Activated CD4-positive, alpha-beta T cell treated with anti-CD3 and anti-CD28 coated beads, Interleukin-2, Interleukin-6, amounts not matched to agents 100 ng/mL and 50 ng/mL, durations not matched to agents 16 hours and 8 hours (primary cell): ENCODE measurements at regions not wholly inside any gene's neighbourhood (a gene's known extent, or its start where the extent isn't known, plus 50 kb on each side); places are given as distances from the start of the nearest gene placed in this dataset.
"Not testable (repeated sequence)": the region's sequence is repeated elsewhere in the genome, so short reads cannot be mapped to it uniquely, and the experiment has no call there.

ENCODE experiments used
- DNase-seq: peaks from one replicate; pipeline ENCODE4 v3.0.0-alpha.2; 2020

DNA sequence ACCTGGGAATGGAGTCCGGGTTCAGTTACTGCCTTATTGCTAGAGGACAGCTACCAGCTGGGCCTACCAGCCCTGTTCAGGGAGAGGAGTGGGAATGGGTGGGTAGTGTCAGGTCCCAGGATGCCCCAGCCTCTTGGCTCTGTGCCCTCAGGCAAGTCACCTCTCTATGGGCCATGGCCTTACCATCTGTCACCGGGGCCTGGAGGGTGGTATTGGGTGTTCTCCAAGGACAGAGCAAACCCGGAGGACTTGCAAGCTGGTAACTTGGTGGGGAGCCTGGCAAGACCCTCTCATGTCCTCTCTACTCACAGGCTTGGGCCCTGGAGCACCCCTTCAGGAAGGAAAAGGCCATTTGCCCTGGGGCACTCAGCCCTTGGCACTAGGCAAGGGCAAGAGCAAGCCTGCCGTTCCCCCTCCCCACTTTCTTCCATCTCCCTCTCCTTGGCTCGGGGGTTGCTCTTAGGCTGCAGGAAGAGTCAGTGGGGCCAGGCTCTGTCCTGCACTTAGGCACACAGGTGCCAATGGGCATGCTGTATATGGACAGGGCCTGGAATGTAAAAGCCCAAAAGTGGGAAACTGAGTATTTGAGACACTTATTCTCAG lies 170.0 kb upstream of the ZNF267 start:
- DNase-seq, result no peak

DNA sequence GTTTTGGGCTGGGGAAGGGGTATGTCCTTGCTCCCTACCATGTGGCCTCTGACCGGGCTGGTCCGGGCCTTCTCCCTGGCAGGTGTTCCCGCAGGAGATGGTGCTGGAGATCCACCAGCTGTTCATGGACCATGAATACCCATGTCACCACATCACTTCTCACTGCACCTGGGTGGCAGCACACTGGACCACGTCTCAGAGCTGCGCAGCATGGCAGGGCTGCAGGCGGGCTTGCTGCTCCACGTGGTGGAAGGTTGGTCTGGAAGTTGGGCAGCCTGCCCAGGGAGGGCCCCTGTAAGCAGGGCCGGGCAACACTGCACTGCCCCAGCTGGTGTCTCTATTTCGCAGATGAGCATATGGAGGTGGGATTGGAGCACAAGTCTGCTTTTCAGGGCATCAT lies 169.5 kb upstream of the ZNF267 start:
- DNase-seq, result no peak

DNA sequence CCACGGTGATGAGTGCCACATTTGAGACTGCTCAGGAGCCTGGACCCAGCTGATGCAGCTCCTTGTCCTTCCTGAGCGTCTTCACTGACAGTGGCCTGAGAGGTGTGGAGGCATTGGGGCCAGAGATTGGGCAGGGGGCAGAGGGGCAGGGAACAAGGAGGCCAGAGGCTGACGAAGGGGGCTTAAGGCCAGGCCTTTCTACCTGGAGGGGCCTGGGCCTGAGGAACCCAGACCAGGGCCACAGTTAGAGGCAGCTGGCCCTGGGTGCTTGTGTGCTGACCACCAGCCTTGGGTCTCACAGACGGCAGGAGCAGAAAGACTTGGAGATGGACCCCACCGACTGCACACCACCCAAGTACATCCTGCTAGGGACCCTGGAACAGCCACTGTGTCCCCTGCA lies 168.2 kb upstream of the ZNF267 start:
- no peak for DNase-seq

DNA sequence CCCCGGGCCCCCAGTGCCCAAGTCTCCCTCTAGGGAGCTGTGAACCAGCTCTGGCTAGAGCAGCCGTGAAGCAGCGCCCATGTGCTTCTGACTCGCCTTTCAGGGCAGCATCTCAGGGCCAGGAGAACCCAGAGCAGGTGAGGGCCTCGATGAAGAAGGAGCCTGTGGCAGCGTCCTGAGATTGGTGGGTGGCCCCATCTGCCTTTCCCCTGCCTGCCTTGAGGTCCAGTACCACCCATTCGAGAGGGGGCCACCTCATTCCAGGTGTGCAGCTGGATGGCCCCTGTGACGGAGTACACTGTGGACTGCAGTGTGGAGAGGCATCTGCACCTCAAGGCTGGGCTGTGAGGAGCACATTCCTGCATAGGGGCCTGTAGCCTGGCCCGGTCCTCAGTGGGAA lies 167.3 kb upstream of the ZNF267 start:
- no peak for DNase-seq

DNA sequence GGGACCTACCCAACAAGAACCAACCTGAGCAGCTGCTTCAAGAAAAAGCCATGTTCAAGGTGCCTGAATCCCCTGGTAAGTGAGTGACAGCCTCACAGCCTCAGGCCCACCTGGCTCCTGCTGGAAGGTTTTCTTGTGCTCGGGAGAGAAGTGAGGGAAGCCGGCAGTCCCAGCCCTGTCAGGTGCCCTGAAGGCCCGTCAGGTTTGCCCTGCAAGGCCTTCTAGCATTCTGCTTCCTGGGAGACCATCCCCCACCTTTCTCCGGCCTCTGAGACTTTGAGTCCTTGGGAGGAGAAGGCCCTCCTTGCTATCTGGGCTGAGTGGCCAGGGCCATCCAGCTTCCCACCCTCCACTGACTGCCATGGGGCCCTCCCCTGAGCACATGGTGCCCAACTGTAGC lies 166.7 kb upstream of the ZNF267 start:
- no peak for DNase-seq

DNA sequence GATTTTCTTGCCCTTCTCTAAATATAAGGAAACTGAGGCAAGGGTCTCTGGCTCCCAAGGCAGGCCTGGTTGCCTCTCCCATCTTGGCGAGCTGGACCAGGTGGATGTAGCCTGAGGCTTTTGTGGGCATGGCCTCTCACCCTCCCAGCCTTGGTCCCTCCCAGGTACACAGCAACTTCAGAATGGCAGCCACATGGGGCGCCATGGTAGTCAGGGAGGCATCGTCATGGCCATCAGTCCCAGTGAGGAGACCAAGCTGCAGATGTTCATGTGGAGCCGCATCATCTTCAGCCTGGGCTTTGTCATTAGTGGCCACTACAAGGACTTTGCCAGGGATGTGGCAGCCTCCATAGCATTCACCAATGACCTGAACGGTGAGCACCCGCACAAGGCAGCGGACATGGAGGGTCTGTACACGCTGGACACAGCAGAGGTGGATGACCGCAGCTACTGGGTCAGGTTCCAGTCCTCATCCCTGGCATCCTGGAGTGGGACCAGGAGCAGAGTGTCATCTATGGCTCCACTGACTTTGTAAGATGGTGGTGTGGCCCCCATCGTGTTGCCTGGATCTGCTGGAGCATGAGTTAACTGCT lies 165.8 kb upstream of the ZNF267 start:
- DNase-seq, result no peak

DNA sequence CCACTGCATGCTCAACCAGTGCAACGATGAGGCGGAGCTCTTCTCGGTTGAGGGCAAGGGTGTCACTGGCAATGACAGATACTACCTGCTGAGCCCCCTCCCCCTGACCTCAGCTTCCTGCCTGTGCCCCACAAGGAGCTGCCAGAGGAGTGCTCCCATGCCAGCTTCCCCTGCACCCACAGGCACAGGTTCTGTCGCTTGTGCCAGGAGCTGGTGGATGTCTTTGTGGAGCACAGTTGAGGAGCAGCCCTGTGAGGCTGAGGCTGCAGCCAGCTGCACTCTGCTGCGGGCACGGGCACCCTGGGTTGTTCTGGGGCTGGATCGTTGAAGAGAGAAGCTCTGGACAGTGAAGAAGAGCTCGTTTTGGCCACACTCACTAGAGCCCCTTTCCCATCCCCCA lies 165.3 kb upstream of the ZNF267 start:
- no peak for DNase-seq

DNA sequence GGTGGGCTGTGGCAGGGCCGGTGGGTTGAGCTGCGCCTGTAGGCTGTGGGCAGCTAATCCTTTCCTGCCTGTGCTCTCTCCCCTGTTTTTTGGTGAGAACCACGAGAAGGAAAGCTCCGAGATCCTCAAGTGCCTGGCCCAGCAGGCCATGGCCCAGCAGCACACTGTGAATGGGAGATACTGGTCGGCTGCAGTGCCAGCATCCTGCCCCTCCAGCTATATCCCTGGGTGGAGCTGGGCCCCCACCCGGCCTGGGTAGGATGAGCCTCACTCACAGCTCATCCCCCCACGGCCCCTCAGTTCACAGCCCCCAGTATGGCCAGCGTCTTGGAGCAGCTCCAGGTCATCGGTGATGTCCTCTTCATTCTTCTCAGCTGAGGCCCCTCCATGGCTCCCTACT lies 164.4 kb upstream of the ZNF267 start:
- no peak for DNase-seq

DNA sequence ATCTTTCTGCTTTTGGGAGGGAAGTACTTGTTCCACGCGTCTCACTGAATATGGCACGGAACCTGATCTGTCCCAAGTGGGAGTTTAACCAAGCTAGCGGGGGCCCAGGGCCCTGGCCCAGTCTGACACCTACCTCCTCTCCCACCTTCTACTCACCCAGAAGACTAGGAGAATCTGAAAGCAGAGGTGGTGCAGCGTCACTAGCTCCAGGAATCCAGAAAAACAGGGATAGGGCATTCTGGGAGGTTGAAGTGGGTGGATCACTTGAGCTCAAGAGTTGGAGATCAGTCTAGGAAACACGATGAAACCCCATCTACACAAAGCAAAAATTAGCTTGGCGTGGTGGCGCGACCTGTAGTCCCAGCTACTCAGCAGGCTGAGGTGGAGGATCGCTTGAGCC lies 163.5 kb upstream of the ZNF267 start:
- DNase-seq, result no peak

DNA sequence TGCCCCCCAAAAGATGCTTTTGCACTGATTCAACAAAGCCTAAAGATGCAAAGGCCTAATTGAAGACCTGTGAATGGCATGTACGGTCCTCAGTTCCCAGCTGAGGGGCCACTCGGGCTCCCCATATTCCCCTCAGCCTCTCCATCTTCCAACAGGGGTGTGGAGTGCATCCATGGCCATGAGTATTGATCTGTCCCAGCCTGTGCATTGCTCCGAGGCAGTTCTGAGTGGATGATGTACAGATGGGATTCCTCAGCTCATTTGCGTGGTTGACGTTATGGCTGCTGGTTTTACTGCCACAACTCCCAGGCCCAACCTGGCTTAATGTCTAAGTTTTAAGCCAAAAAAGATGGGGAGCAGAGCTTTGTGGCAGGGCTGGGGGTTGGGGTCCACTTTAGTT lies 162.7 kb upstream of the ZNF267 start:
- no peak for DNase-seq

DNA sequence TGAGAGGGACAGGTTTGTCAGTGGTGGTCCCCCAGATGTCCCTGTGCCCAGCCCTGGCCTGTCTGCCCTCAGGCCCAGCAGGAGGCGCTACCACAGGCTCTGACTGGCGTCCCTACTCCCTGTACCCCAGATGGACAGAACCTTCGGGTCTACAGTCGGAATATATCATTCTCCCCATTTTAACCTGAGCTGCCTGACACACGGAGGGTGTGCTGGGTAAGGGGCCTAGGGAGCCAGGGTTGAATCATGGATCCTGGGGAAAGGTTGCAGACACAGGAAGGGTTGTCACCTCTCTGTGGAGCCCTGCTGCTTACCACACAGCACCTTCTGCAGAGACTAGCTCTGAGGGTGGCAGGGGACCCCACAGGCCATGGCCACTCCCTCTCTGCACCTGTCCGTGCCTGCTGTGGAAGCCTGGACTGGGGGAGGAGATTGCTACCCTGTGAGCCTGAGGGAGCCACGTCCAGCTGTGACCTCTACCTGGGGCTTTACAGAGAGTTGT lies 162.2 kb upstream of the ZNF267 start:
- no peak for DNase-seq

DNA sequence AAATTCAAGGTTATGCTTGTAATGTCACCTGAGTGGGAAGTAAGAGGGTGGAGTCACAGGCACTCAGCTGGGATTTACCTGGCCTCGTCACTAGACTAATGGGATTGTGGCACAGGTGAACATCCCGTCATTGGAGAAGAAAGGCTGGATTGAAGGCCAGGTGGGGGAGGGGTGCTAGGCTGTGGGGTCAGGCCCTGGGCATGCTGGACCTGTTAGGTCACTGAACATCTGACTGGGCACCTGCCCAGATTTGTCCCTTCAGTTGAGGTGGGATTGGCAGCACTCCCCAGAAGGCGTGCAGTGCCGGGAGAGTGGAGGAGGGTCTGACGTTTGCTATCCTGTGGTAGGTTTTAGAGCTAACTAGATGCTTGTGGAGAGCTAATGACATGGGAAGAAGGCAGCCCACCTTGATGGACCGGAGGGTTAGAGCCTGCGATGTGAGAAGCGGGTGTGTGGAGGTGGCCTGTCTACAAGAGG lies 161.5 kb upstream of the ZNF267 start:
- no peak for DNase-seq

DNA sequence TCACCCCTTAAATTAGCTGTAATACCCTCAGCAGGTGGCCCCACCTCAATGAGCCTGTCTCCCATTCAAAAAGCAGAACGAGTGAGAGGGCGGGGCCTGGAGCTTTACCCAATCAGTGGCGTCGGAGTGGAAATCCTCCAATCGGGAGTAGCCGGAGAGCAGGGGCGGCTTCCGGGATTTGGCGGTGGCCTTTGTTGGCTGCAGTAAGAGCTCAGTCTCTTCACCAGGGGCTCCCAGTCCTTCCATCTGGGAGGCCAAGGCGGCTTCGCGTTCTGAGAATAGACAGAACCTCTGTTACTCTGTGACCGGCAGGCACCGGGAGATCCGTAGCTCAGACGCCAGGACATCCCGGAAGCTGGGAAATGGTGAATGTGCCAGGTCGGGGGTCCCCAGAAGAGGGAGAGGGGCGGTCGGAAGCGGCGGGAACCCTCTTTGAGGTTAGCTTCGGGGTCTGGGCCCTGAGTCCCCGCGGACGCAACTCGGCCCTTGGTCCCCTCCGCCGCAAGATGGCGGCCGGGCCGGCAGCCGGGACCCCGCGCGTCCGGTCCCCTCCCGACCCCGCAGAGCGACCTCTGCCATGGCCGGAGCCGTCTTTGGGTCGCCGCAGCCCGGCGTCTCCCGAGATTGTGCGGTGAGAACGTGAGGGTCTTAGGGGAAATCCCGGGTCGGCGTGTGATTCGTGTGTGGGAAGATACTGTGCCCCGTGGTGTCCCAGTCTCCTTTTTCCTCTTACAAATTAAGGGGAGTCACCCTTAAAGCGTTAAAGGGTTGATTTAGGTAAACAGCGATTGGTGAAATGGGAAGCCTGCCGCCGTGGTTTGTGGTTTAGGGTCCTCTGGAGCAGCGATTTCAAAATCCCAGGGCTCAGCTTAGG lies 160.3 kb upstream of the ZNF267 start:
- DNase-seq, result peak; percentile 95

DNA sequence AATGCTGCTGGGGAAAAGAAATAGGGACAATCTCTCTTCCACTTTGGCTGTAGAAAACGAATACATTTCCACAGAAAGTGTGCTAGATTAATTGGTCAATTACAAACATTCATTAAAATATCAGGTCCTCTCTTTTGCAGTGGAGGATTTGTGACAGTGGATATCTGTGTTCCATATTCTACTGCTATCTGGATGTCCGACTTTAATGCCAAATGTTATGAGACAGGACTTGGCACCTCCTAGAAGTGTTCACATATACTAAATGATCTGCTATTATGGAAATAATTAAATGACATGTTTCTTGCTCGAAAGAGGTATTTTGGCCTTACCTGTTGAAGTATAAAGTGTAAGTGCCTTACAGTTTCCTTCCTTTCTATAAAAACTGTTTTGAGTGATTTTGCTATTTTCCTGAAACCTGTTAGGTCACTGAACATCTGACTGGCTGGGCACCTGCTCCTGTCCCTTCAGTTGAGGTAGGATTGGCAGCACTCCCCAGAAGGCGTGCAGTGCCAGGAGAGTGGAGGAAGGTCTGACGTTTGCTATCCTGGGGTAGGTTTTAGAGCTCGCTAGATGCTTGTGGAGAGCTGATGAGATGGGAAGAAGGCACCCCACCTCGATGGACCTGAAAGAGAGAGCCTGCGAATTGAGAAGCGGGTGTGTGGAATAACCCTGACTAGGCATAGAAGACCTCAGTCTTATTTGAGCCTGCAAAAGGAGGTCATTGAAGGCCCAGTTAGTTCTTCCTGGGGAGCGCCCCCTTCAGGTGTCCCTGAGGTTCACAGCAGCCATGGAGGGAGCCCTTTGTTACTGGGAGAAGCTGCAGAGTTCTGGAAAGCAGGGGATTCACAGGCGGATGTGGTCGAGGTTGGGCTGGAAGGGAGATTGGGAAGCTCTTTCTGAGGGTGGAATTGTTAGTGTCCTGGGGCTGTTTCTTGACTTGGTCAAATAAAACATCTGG lies 159.4 kb upstream of the ZNF267 start:
- DNase-seq, result no peak

DNA sequence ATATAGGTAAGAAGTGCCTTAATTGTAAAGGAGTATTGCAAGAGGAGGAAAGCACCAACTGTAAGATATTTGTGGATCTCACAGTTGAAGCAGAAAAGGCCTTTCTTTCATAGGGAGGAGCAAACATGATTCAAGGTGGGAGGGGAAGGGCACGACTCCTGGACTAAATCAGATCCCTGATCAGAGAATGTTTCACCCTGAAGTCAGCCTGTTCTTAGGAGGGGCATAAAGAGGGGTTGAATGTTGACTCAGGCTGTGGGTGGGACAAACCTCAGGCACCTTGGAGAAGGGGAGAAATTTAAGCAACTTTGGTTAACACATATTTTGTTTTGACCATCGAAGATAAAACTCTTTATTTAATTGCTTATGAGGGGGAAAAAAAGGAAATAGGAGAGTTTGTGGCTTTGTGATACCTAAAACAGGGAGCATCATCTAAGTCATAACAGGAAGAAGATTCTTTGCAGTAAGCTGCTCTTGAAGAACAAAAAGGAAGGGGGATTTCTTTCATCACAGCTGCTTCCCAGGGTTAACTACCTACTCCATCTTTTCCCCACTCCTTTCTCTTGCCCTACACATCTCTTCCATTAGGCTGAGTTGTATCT lies 158.6 kb upstream of the ZNF267 start:
- peak; percentile 48 for DNase-seq

DNA sequence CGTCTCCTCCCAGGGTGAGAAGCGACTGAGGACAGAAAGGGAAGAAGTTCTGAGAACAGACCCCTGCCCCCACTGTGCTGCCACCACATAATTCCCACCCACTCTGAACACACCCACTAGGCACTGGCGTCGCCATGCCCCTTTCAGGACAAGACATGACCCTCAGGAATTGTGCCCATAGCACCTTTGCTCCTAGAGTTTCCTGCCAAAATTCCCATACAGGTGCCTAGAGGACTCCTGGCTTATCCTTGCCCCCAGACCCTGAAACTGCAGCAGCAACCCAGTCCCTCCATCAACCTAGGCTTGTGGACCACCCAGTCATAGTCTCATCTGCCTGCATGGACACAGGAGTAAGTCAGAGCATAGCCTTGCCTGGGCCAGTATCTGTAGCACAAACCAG lies 157.7 kb upstream of the ZNF267 start:
- no peak for DNase-seq

DNA sequence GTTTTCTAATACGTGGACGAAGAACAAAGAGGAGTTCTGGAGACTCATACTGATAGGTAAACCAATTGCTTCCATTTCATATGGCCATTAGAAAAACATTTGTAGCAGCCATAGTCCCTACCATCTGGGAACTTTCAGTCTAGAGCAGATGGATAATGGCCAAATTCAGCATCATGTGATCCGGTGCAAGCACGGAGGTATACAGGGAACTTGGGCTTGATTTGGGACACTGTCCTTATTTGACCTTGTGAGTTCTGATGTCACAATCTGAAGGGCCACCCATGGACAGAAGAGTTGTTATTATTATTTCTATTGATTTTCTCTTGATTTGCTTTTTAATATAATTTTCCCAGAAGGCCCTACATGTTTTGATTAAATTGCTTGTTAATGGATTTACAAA lies 154.6 kb upstream of the ZNF267 start:
- no peak for DNase-seq

DNA sequence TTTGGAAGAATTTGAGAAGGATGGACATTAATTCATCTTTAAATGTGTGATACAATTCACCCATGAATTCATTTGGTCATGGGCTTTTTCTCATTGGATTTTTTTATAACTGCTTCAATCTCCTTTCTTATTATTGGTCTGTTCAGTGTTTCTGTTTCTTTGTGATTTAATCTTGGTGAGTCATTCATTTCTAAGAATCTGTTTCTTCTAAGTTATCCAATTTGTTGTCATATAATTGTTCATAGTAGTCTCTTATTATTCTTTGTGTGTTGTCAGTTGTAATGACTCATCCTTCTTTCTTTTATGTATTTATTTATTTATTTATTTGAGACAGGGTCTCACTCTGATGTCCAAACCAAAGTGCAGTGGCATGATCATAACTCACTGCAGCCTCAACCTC lies 146.1 kb upstream of the ZNF267 start:
- DNase-seq, result no peak

DNA sequence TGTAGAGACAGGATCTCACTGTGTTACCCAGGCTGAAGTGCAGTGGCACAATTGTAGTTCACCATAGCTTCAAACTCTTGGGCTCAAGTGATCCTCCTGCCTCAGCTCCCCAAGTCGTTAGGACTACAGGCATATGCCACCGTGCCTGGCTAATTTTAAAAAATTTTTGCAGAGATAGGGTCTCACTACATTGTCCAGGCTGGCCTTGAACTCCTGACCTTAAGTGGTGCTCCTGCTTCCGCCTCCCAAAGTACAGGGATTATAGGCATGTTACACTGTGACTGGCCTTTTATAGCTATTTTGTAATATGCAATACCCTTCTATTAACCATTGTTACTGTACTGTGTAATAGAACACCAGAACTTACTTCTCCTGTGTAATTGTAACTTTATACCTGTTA lies 139.3 kb upstream of the ZNF267 start:
- DNase-seq, result no peak

DNA sequence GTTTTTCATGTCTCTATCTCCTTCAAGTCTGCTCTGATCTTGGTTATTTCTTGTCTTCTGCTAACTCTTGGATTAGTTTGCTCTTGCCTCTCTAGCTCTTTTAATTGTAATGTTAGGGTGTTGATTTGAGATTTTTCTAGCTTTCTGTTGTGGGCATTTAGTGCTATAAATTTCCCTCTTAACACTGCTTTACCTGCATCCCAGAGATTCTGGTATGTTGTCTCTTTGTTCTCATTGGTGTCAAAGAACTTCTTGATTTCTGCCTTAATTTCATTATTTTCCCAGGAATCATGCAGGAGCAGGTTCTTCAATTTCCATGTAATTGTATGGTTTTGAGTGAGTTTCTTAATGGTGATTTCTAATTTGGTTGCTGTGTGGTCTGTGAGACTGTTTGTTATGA lies 128.5 kb upstream of the ZNF267 start:
- not testable (repeated sequence) for DNase-seq

DNA sequence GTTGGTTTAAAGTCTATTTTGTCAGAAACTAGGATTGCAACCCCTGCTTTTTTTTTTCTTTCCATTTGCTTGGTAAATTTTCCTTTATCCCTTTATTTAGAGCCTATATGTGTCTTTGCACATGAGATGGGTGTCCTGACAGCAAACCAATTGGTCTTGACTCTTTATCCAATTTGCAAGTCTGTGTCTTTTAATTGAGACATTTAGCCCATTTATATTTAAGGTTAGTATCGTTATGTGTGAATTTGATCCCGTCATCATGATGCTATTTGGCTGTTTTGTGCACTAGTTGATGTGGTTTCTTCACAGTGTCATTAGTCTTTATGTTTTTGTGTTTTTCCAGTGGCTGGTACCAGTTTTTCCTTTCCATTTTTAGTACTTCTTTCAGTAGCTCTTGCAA lies 127.7 kb upstream of the ZNF267 start:
- DNase-seq, result no peak

DNA sequence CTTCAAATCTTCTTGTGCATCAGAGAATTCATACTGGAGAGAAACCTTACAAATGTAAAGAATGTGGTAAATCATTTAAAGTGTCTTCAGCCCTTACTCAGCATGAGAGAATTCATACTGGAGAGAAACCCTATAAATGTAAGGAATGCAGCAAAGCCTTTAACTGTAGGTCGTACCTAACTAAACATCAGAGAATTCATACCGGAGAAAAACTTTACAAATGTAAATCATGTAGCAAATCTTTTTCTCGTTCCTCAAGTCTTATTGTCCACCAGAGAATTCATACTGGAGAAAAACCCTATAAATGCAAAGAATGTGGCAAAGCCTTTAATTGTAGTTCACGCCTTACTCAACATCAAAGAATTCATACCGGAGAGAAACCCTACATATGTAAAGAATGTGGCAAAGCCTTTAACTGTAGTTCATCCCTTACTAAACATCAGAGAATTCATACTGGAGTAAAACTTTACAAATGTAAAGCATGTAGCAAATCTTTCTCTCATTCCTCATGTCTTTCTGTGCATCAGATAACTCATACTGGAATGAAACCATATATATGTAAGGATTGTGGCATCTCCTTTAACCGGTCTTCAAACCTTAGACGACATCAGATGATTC lies 118.5 kb upstream of the ZNF267 start:
- DNase-seq, result no peak
